Prostate gland (tissue), 2 donors: ENCODE measurements at regions not wholly inside any gene's neighbourhood (a gene's known extent, or its start where the extent isn't known, plus 50 kb on each side); places are given as distances from the start of the nearest gene placed in this dataset.

Experiments
- DNase-seq: peaks from one replicate; pipeline ENCODE4 v3.0.0-alpha.2; 2019; ENCODE audit warnings: low spot score
- H3K27ac ChIP-seq, 2 donors: fragments of 200-600 bp; sonication (generic); 2 replicates each; pipeline ENCODE4 v1.5.1; 2017 to 2019
- H3K27me3 ChIP-seq: fragments of 200-600 bp; sonication (generic); replicated peaks from 2 replicates; pipeline ENCODE4 v1.5.1; 2019; ENCODE audit not compliant: insufficient read depth
- H3K36me3 ChIP-seq, 2 donors: fragments of 200-600 bp; sonication (generic); 1 replicate in 1 of 2; 2 replicates in 1 of 2; pipeline versions ENCODE4 v1.5.1 to v1.8.1; 2017 to 2019
- H3K4me1 ChIP-seq: fragments of 200-600 bp; sonication (generic); replicated peaks from 2 replicates; pipeline ENCODE4 v1.5.1; 2019
- H3K4me3 ChIP-seq, 2 donors: fragments of 200-600 bp; sonication (generic); 2 replicates each; pipeline ENCODE4 v1.5.1; 2017 to 2019
- H3K9me3 ChIP-seq: fragments of 200-600 bp; sonication (generic); 2 replicates; pipeline ENCODE4 v1.5.1; 2017
- CTCF ChIP-seq, 4 experiments: fragments of 200-600 bp in 2 of 4; fragments of 450-650 bp in 2 of 4; sonication (generic) in 2 of 4; IDR thresholded peaks; 1 replicate in 3 of 4; 2 replicates in 1 of 4; pipeline ENCODE4 v1.5.1; 2016 to 2019; ENCODE audit warnings: antibody characterized with exemption in 4 of 4, mild to moderate bottlenecking in 2 of 4, moderate library complexity in 2 of 4
- POLR2A ChIP-seq: fragments of 450-650 bp; IDR thresholded peaks from one replicate; pipeline ENCODE4 v1.6.1; 2016; ENCODE audit warnings: antibody characterized with exemption, mild to moderate bottlenecking
- POLR2AphosphoS5 ChIP-seq: sonication (generic); formaldehyde crosslinking; IDR thresholded peaks from one replicate; pipeline ENCODE4 v1.6.1; 2017; ENCODE audit warnings: antibody characterized with exemption
- WGBS: methylation state at CpG from one replicate; pipeline ENCODE4 v1.1.5; 2018; 5-methylcytosine and 5-hydroxymethylcytosine counted together
- intact Hi-C: fragments of 100-400 bp; cut with DNase I; formaldehyde crosslinking; loops from one replicate; pipeline ENCODE4 v1.14.2; 2022

- Histone ChIP-seq H3K36me3 (no peaks in the 10 kb centered on the region), H3K27ac (no peak overlapping the region), H3K4me1 (no peaks in the 10 kb centered on the region), H3K27me3 (no peaks in the 10 kb centered on the region), H3K9me3 (no peaks in the 10 kb centered on the region), H3K4me3 (no peak overlapping the region)
- 90% methylated on average over 3 of the region's 3 CpGs for WGBS
- intact Hi-C loops: no loop called here
- no peak for TF ChIP-seq CTCF (IDR thresholded peaks at IDR 0.05)
- TF ChIP-seq POLR2AphosphoS5: no peak
- TF ChIP-seq POLR2A: no peak
- DNase-seq: no peak
These were observed 110.1 kb downstream of the FOXA2 start for GRCh38 chr20:22474224-22474623.

- Histone ChIP-seq H3K36me3 (no peaks in the 10 kb centered on the region), H3K4me3 (no peak overlapping the region), H3K9me3 (no peaks in the 10 kb centered on the region), H3K4me1 (no peaks in the 10 kb centered on the region), H3K27me3 (no peaks in the 10 kb centered on the region), H3K27ac (no peak overlapping the region)
- TF ChIP-seq POLR2AphosphoS5 (no peak), CTCF (IDR thresholded peaks at IDR 0.05) (no peak), POLR2A (no peak)
- 85% methylated on average over 2 of the region's 2 CpGs for WGBS
- intact Hi-C loops: no loop called here
- no peak for DNase-seq
These were observed 111.1 kb downstream of the FOXA2 start for GRCh38 chr20:22473293-22473692.

- no peak for DNase-seq
- Histone ChIP-seq H3K36me3 (no peaks in the 10 kb centered on the region), H3K27ac (no peak overlapping the region), H3K9me3 (no peaks in the 10 kb centered on the region), H3K4me3 (no peak overlapping the region), H3K27me3 (no peaks in the 10 kb centered on the region), H3K4me1 (no peaks in the 10 kb centered on the region)
- WGBS: 86% methylated on average over 20 of the region's 20 CpGs
- TF ChIP-seq CTCF (IDR thresholded peaks at IDR 0.05) (no peak), POLR2AphosphoS5 (no peak), POLR2A (no peak)
- intact Hi-C loops: no loop called here
These were observed 111.8 kb downstream of the FOXA2 start for GRCh38 chr20:22472447-22473100.

GRCh38 chr20:22471156-22471836 lies 113.1 kb downstream of the FOXA2 start:
- TF ChIP-seq POLR2A (no peak), POLR2AphosphoS5 (no peak)
- no peak overlapping the region for H3K4me3 ChIP-seq
- intact Hi-C loops: no loop called here
- WGBS: 79% methylated on average over 9 of the region's 9 CpGs
- H3K27ac ChIP-seq: no peak overlapping the region
- no peak for DNase-seq
- H3K4me1 ChIP-seq: no peaks in the 10 kb centered on the region
- no peaks in the 10 kb centered on the region for H3K36me3 ChIP-seq
- H3K9me3 ChIP-seq: no peaks in the 10 kb centered on the region
- no peaks in the 10 kb centered on the region for H3K27me3 ChIP-seq

- 48% methylated on average over 1 of the region's 1 CpG for WGBS
These were observed 113.7 kb downstream of the FOXA2 start for GRCh38 chr20:22470620-22471026.

More at GRCh38 chr20:22470620-22471026, 113.7 kb downstream of the FOXA2 start:
- no peak for TF ChIP-seq CTCF (IDR thresholded peaks at IDR 0.05)
- TF ChIP-seq POLR2AphosphoS5: no peak
- TF ChIP-seq POLR2A: no peak
- H3K27ac ChIP-seq: no peak overlapping the region
- no peak overlapping the region for H3K4me3 ChIP-seq
- no peaks in the 10 kb centered on the region for H3K4me1 ChIP-seq
- no peaks in the 10 kb centered on the region for H3K27me3 ChIP-seq
- intact Hi-C loops: no loop called here
- H3K9me3 ChIP-seq: no peaks in the 10 kb centered on the region
- no peaks in the 10 kb centered on the region for H3K36me3 ChIP-seq
- DNase-seq: no peak
